OCI-LY1 (cell line): ENCODE measurements at regions not wholly inside any gene's neighbourhood (a gene's known extent, or its start where the extent isn't known, plus 50 kb on each side); places are given as distances from the start of the nearest gene placed in this dataset.

Experiments
- EZH2 ChIP-seq: fragments of 200-600 bp; sonication (generic), shearing (Covaris generic); IDR thresholded peaks from 2 replicates; pipeline ENCODE4 v1.8.0; 2017; ENCODE audit warnings: borderline replicate concordance, mixed run types, mild to moderate bottlenecking, antibody characterized with exemption, low read length, moderate library complexity, mixed read lengths
- TF ChIP-seq, protein P1 (sequence below): fragments of 200-600 bp; sonication (generic), shearing (Covaris generic); IDR thresholded peaks from 2 replicates; pipeline ENCODE4 v1.5.1; 2017; ENCODE audit warnings: mild to moderate bottlenecking, antibody characterized with exemption, low read length, moderate library complexity, mixed read lengths

GRCh38 chr19:31500946-31501345 lies 151.7 kb upstream of the TSHZ3 start:
- TF ChIP-seq EZH2: no peak
- TF ChIP-seq, protein P1, sequence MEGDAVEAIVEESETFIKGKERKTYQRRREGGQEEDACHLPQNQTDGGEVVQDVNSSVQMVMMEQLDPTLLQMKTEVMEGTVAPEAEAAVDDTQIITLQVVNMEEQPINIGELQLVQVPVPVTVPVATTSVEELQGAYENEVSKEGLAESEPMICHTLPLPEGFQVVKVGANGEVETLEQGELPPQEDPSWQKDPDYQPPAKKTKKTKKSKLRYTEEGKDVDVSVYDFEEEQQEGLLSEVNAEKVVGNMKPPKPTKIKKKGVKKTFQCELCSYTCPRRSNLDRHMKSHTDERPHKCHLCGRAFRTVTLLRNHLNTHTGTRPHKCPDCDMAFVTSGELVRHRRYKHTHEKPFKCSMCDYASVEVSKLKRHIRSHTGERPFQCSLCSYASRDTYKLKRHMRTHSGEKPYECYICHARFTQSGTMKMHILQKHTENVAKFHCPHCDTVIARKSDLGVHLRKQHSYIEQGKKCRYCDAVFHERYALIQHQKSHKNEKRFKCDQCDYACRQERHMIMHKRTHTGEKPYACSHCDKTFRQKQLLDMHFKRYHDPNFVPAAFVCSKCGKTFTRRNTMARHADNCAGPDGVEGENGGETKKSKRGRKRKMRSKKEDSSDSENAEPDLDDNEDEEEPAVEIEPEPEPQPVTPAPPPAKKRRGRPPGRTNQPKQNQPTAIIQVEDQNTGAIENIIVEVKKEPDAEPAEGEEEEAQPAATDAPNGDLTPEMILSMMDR: no peak
